HG03520 (cell line): ENCODE measurements at regions not wholly inside any gene's neighbourhood (a gene's known extent, or its start where the extent isn't known, plus 50 kb on each side); places are given as distances from the start of the nearest gene placed in this dataset.

Source experiments
- ATAC-seq: cut with Tn5 transposase; IDR thresholded peaks from one replicate; pipeline ENCODE4 v1.9.1; 2021; ENCODE audit warnings: mild to moderate bottlenecking, moderate library complexity; ENCODE audit not compliant: unreplicated experiment

- no peak for ATAC-seq
Measured at GRCh38 chr13:72536714-72537394, 190.6 kb downstream of the MZT1 start.

- no peak for ATAC-seq
Measured at GRCh38 chr13:72534951-72535640, 192.3 kb downstream of the MZT1 start.

GRCh38 chr13:72530471-72530870 is 197.0 kb downstream of the MZT1 start:
- ATAC-seq = no peak

- no peak for ATAC-seq
Measured at GRCh38 chr13:72527333-72527732, 200.1 kb downstream of the MZT1 start.

GRCh38 chr13:72523593-72523992 is 203.8 kb downstream of the MZT1 start:
- ATAC-seq = no peak

- ATAC-seq = no peak
Measured at GRCh38 chr13:72523049-72523448, 204.4 kb downstream of the MZT1 start.

GRCh38 chr13:72521940-72522661 is 205.3 kb downstream of the MZT1 start:
- ATAC-seq = no peak

- ATAC-seq = no peak
Measured at GRCh38 chr13:72514146-72514545, 213.3 kb downstream of the MZT1 start.

- no peak for ATAC-seq
Measured at GRCh38 chr13:72508392-72508791, 219.0 kb downstream of the MZT1 start.

GRCh38 chr13:72507416-72508199 is 219.8 kb downstream of the MZT1 start:
- no peak for ATAC-seq

GRCh38 chr13:72506706-72507105 is 220.7 kb downstream of the MZT1 start:
- ATAC-seq = no peak

- ATAC-seq = no peak
Measured at GRCh38 chr13:72505376-72505775, 222.1 kb downstream of the MZT1 start.

- no peak for ATAC-seq
Measured at GRCh38 chr13:72504131-72504841, 223.1 kb downstream of the MZT1 start.

- no peak for ATAC-seq
Measured at GRCh38 chr13:72500851-72501250, 226.6 kb downstream of the MZT1 start.

GRCh38 chr13:72495681-72496080 is 231.7 kb downstream of the MZT1 start:
- ATAC-seq = no peak

- ATAC-seq = no peak
Measured at GRCh38 chr13:72489751-72490150, 237.7 kb downstream of the MZT1 start.

- ATAC-seq = no peak
Measured at GRCh38 chr13:72473321-72473720, 254.1 kb downstream of the MZT1 start.

- no peak for ATAC-seq
Measured at GRCh38 chr13:72469906-72470305, 257.5 kb downstream of the MZT1 start.

- ATAC-seq = no peak
Measured at GRCh38 chr13:72463561-72463960, 263.9 kb downstream of the MZT1 start.

- no peak for ATAC-seq
Measured at GRCh38 chr13:72462726-72463125, 264.7 kb downstream of the MZT1 start.

GRCh38 chr13:72462166-72462565 is 265.3 kb downstream of the MZT1 start:
- no peak for ATAC-seq
